Keratinocyte (primary cell): ENCODE measurements at regions not wholly inside any gene's neighbourhood (a gene's known extent, or its start where the extent isn't known, plus 50 kb on each side); places are given as distances from the start of the nearest gene placed in this dataset.

ENCODE experiments used
- EZH2 ChIP-seq: IDR thresholded peaks from one replicate; pipeline ENCODE4 v1.6.1; 2012; ENCODE audit warnings: inconsistent platforms, mild to moderate bottlenecking, low read length, moderate library complexity
- TF ChIP-seq, protein P1 (sequence below), 3 experiments: IDR thresholded peaks in 1 of 3; conservative IDR thresholded peaks in 1 of 3; optimal IDR thresholded peaks in 1 of 3; 2 replicates in 2 of 3; 3 replicates in 1 of 3; pipeline versions ENCODE3 to v1.5.1; 2011; ENCODE audit warnings: low read length in 3 of 3, mild to moderate bottlenecking in 3 of 3, moderate library complexity in 2 of 3, control low read depth in 1 of 3, inconsistent platforms in 1 of 3; ENCODE audit not compliant: insufficient read depth in 2 of 3; ENCODE audit errors: extremely low read depth in 1 of 3

DNA sequence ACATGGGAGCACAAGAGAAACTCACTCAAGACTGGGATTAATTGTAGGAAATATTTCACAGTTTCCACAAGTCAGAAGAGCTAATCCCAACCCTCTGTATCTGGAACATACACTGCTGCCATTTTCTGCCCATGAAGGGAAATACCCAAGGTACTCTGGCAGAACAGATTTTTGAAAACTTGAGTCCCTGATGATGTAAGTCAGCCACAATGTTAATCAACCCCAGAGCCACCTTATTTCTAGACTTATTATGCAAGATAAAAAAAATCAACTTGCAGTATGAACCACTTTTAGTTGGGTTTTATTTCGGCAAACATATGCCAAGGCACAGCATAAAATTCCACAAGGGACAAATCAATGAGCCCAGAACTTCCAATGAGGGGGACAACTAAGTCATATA is 141.5 kb downstream of the LY86 start:
- TF ChIP-seq, protein P1, sequence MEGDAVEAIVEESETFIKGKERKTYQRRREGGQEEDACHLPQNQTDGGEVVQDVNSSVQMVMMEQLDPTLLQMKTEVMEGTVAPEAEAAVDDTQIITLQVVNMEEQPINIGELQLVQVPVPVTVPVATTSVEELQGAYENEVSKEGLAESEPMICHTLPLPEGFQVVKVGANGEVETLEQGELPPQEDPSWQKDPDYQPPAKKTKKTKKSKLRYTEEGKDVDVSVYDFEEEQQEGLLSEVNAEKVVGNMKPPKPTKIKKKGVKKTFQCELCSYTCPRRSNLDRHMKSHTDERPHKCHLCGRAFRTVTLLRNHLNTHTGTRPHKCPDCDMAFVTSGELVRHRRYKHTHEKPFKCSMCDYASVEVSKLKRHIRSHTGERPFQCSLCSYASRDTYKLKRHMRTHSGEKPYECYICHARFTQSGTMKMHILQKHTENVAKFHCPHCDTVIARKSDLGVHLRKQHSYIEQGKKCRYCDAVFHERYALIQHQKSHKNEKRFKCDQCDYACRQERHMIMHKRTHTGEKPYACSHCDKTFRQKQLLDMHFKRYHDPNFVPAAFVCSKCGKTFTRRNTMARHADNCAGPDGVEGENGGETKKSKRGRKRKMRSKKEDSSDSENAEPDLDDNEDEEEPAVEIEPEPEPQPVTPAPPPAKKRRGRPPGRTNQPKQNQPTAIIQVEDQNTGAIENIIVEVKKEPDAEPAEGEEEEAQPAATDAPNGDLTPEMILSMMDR (optimal IDR thresholded peaks at IDR 0.05 in 1 of 3, IDR thresholded peaks at IDR 0.05 in 1 of 3, conservative IDR thresholded peaks at IDR 0.05 in 1 of 3; ENCODE audit: extremely low read depth in 1 of 3, insufficient read depth in 2 of 3, low read length in 3 of 3), result no peak
- no peak for TF ChIP-seq EZH2
